A673 (cell line): ENCODE measurements at regions not wholly inside any gene's neighbourhood (a gene's known extent, or its start where the extent isn't known, plus 50 kb on each side); places are given as distances from the start of the nearest gene placed in this dataset.

Experiments used
- CTCF ChIP-seq: fragments of 300-800, 200-600 bp; sonication (generic); conservative IDR thresholded peaks from 2 replicates; pipeline ENCODE4 v1.5.1; 2017; ENCODE audit warnings: low read depth, mild to moderate bottlenecking, antibody characterized with exemption, low read length, moderate library complexity, mixed read lengths
- EZH2 ChIP-seq: fragments of 200-600 bp; sonication (generic); IDR thresholded peaks from 2 replicates; pipeline ENCODE4 v1.6.1; 2017; ENCODE audit warnings: borderline replicate concordance, low read depth, mild to moderate bottlenecking, mixed read lengths, antibody characterized with exemption, low read length; ENCODE audit not compliant: poor library complexity, severe bottlenecking

DNA sequence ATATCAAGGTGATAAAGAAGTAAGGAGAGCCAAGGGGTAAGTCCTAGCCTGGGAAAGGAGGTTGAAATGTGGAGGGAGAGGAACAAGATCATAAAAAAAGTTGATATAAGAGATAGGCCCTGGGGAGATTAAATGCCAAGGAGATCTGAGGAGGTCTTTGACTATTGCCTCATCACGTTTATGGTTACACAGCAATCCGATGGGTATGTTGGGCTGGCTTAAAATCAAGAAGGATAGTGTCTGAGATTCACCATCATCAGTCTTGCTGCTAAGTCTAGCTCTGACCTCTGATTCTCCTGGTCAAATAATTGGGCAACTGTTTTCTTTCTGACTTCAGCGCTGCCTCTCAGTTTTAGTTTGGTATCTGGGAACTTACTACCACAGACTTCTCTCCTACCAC, 416.3 kb downstream of the GPATCH2 start:
- TF ChIP-seq CTCF: no peak
- no peak for TF ChIP-seq EZH2
